GM18517 (cell line): ENCODE measurements at regions not wholly inside any gene's neighbourhood (a gene's known extent, or its start where the extent isn't known, plus 50 kb on each side); places are given as distances from the start of the nearest gene placed in this dataset.
"Not testable (repeated sequence)": the region's sequence is repeated elsewhere in the genome, so short reads cannot be mapped to it uniquely, and the experiment has no call there.

Experiments
- ATAC-seq: cut with Tn5 transposase; IDR thresholded peaks from one replicate; pipeline ENCODE4 v1.9.1; 2021; ENCODE audit warnings: mild to moderate bottlenecking, moderate library complexity; ENCODE audit not compliant: unreplicated experiment

DNA sequence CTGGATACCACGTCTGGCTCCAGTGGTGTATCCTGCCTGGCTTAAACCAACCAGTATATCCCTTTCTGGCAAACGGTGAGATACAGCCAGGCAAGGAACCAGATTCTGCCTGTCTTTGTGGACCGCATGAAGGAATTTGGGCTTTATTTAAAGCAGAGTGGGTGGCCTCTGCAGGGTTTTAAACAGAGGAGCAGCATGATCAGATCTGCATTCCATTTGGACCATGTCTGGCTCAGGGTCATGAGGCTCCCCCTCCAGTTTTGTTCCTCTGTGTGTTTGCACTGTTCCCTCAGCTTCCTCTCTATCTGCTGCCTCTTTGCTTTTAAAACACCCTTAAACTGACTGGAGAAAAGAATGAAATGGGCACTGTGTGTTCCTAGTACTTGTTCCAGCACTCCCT, 195.0 kb downstream of the GIPC2 start:
- no peak for ATAC-seq

DNA sequence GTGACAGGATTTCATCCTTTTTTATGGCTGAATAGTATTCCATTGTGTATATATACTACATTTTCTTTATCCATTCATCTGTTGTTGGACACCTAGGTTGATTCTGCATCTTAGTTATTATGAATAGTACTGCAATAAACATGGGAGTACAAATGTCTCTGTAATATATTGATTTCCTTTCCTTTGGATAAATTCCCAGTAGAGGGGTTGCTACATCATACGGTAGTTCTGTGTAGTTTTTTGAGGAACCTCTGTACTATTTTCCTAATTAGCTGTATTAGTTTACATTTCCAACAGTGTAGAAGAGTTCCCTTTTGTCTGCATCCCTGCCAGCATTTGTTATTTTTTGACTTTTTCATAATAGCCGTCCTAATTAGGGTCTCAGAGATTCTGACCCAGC, 201.3 kb downstream of the GIPC2 start:
- no peak for ATAC-seq

DNA sequence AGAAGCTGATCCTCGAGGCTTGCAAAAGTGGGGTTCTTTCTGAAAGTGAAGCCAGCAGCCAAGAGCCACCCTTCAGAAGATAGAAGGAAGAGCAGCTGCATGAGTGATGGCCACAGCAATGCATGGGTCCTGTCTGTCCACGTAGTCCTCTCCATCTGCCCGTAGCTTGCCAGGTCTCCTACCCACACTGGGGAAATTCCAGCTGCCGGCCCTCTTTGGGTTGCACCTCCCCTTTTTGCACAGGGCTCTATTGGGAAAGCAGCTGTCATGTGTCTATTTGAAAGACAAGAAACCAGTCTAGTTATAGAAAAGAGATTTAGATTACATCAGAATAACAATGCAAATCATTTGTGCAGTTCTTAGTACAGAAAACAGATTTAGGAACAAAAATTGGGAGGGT, 204.4 kb downstream of the GIPC2 start:
- ATAC-seq = no peak

DNA sequence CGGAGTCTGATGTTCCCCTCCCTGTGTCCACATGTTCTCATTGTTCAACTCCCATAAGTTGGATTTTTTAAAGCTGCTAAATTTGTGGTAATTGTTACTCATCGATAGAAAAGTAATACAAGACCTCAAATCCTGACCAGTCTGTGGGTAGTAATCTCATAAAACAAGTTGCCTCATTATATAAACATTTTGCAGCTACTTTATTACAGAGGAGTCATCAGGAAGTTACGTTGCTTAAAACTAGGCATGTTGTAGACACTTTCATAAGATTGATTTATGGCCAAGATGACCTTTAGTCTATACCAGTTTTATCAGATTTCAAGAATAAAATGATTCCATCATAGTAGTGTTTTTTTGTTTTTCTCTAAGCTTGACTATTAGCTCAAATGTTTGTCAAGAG, 208.8 kb downstream of the GIPC2 start:
- no peak for ATAC-seq

DNA sequence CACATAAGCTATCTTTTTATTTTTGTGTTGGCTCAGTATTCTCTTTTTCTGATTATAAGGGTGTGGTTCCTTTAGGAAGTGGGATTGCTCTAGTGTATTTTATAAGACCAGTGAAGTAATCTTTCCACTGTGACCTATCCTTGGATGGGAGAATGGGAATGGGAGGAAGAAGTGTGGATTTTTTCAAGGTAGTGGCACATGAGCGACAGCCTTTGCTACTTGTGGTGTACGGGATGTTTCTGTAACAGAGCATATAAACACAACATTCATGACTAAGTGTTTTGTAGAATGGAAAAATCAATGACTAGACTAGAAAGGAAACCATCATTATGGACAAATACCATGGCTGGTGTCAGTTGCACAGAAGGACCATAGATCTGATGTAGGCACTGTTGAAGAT, 209.6 kb downstream of the GIPC2 start:
- no peak for ATAC-seq

DNA sequence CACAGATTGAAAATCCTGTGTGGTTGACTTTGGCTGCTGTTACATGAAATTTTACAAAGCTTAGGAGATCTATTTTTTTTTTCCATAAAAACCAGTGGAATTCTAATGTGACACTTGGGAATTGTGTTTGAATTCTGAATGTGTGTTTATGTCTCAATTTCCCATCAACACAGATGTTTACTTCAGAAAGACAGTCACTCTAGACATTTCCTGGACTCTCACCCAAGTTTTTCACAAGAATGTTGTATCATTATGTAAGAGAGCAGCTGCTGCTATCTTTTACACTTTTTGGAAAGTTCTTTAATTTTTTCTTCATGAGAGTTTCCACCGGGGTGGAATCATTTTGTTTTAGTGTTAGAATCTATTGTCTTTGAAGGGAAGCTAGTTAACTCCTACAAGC, 210.1 kb downstream of the GIPC2 start:
- no peak for ATAC-seq

DNA sequence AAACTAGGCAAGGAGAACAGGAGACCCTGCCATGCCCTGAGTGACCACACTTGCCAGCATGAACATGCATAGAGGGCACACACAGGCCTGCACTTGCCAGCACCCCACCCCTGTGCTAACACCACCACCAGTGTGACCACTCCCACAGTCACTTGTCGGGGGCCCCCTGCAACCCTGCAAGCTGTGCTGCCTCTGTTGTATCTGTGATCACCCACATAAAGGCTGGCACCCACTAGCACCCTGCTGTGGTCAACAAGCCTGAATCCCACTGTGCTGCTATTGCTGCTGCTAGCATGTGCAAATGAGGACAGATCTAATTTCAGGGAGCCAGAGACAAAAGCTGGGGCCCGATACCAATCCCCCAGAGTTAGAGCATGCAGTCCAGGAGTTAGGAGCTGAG, 217.7 kb downstream of the GIPC2 start:
- no peak for ATAC-seq

DNA sequence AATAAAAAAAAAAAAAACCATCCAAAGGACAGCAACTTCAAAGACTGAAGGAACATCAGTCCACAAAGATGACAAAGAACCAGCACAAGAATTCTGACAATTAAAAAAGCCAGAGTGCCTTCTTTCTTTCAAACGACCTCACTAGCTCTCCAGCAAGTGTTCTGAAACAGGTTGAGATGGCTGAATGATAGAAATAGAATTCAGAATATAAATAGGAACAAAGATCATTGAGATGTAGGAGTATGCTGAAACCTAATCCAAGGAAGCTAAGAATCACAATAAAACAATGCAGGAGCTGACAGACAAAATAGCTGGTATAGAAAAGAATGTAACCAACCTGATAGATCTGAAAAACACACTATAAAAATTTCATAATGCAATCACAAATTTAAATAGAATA, 218.2 kb downstream of the GIPC2 start:
- no peak for ATAC-seq

DNA sequence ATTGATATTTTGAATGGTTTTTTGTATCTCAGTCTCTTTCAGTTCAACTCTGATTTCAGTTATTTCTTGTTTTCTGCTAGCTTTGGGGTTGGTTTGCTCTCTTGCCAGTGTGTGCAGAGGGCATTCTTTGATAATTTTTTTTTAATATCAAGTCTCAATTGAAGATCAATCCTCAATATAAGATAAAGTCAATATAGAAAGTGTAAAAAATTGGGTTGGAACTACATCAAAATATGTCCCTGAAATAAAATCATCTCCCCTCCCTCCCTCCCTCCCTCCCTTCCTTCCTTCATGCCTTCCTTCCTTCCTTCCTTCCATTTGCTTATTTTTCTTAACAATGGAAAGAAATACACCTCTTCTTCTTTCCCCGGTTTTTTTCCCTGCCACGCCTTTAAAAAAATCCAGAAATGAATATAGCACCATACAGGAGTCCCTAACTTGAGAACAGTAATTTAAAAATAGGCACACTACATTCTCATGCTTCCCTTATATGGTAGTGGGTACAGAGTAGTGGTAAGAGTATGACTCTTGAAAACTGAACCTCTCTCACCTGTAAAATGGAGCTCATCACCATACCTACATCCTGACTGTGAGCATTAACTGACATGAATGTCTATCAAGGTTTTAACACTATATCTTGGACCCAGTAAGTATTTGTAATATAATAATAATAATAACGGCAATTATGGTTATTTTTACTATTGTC, 221.9 kb downstream of the GIPC2 start:
- peak; percentile 51 for ATAC-seq

DNA sequence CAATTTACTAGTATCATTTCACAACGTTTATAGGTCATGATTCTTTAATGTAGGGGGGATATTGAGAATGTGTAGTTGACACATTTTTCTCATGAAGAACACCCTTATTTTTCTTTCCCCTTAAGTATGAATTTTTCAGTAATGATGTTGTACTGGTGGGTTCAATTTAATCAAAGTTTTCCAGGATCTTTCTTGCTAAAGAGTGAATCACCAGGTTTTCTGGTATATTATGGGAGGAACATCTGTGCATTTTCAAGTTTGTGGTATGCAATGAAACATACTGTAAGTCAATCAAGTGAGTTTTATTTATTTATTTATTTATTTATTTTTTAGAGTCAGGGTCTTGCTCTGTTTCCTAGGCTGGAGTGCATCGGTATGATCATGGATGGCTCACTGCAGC, 221.2 kb upstream of the PTGFR start:
- ATAC-seq = no peak

DNA sequence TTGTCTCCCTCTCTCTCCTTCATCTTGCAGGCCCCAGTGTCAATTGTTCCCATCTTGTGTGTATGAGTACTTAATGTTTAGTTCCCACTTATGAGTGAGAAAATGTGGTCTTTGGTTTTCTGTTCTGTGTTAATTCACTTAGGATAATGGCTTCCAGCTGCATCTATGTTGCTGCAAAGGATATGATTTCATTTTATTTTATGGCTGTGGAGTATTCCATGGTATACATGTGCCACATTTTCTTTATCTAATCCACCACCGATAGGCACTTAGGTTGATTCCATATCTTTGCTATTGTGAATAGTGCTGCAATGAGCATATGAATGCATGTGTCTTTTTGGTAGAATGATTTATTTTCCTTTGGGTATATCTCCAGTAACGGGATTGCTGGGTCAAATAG, 219.4 kb upstream of the PTGFR start:
- ATAC-seq = not testable (repeated sequence)

DNA sequence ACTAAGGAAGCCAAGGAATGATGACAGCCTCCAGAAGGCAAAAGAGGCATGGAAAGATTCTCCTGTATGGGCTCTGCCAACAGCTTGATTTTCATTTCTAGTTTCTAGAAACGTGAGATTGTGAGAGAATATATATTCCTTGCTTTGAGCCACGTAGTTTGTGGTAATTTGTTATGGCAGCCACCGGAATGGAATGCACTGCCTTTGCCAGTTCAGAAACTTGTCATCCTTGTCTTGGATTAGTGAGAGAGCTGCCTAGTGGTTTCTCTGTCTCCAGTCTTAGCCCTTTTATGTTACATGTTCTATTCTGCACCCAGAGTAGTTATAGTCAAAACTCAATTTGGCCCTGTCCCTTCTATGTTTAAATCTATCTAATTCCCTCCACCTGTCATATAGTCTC, 216.0 kb upstream of the PTGFR start:
- no peak for ATAC-seq

DNA sequence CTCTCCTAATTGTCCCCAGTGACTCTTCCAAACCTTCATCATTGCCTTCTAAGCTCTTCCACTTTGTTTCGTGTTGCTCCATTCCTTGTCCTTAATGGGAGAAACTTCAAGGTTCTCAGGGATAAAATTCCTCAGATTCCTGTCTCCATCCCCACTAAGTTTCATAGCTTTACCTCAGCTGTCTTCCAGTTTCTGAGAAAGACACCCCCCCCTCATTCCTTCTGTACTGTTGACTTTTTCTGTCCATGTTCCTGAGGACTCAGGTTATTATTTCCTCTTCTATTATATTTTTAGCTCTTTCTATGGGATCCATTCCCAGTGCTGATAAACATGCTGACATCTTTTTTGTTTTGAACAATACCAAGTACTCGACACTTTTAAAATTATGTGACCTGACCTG, 215.3 kb upstream of the PTGFR start:
- no peak for ATAC-seq

DNA sequence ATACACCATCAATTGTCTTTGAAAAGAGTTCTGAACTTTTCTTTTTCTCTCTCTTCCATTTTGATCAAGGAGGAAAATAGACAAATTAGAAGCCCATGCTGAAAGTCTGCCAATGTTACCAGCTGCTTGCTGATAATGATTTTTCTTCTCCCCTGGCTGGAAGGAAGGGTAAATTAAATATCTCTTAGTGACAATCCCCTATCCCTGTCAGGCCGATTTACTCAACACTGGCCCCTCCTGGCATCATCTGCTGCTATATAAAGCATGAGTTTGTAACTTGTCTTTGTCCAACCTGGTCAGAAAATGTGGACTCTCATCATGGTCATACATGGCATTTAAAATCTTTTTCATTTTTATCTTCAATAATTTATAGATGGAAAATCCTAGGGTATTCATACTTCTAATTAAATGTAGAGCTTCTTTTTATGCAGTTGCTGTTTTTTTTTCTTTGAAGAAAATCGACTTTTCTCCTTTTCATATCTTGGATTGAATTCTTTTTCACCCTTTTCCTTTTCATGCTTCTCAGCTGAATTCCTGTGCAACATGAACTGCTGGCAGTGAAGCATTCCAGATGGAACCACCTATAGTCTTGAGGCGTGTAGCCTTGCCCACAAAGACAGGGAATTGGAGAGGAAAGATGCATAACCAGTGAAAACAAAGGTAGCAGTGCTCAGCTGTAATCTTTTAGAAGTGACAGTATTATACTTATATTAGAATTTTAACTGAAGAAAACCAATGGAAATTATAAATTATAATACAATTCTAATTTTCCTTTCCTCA, 214.7 kb upstream of the PTGFR start:
- ATAC-seq = no peak

DNA sequence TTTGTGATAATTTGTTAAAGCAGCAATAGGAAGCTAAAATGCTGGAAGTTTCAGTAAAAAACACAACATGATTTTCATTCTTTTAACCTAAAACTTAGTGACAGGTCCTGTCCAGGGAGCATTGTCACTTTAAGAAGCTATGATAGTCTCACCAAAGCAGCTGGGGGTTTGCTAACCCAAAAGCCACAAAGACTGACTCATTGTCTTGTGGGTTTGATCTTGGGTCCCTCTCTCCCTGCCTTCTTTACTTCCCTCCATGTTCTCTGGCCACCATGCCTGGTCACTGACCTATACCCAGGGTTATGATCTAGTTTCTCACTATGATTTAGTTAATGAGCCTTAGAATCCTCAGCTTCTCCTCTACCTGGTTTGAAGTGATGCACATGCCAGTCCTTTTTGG, 213.5 kb upstream of the PTGFR start:
- peak; percentile 64 for ATAC-seq

DNA sequence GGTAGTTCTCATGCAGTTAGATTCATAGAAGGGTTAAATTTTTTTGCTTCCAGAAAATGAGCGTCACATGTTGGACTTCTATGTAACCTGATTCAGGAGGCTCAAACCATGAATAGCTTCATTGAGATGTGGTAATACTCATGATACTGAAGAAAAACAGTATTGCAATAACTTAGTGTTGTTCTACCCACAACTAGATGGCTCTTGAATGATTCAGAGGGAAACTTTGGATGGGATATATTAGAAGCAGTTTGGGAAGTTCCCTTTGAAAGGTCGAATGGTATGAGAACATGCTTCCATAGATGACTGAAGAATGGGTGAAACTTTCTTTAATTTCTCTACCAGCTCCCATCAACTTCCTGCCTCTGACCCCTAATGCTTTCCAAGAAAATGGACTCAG, 211.7 kb upstream of the PTGFR start:
- ATAC-seq = no peak

DNA sequence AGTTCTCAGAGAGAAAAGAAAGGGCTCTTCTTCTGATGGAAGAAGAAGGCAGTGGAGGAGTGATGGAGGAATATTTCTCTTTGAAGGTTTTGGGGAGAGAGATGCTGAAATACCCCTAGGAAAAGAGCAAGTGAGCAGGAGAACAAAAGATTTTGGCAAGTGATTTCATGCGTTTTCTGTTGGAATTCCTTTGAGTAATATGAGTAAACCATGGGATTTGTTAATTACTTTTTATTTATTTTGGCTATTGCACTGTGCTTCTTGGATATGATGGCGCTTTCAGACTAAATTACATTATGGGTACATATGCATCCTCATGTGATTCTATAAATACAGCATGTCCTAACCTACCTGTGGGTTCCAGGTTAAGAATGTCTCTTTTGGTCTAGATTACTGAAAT, 210.1 kb upstream of the PTGFR start:
- ATAC-seq = no peak

DNA sequence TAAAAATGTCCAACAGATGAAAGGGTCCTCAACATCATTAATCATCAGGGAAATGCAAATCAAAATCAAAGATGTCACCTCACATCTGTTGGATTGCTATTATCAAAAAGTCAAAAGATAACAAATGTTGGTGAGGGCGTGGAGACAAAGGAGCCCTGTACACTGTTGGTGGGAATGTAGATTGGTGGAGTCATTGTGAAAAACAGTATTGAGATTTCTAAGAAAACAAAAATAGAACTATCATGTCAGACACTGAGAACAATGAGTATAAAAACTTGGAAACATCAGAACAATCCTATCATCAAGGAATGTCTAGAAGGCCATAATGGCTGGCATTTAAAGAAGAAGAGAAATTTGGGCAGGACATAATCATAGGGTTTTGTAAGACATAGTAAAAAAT, 209.2 kb upstream of the PTGFR start:
- ATAC-seq = no peak

DNA sequence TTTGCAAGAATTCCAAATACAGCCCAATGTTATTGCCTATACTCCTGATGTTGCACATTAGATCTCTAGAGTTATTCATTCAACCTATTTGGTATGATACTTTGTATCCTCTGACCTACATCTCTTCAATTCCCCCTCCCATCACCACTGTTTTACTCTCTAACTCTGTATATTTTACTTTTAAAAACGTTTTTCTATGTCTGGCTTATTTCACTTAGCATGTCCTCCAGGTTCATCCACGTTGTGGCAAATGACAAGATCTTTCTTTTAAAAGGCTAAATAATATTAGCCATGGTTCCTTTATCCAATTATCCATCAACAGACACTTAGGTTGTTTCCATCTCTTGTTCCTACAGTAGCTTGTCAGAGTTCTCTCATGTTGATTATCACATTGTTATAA, 207.1 kb upstream of the PTGFR start:
- no peak for ATAC-seq

DNA sequence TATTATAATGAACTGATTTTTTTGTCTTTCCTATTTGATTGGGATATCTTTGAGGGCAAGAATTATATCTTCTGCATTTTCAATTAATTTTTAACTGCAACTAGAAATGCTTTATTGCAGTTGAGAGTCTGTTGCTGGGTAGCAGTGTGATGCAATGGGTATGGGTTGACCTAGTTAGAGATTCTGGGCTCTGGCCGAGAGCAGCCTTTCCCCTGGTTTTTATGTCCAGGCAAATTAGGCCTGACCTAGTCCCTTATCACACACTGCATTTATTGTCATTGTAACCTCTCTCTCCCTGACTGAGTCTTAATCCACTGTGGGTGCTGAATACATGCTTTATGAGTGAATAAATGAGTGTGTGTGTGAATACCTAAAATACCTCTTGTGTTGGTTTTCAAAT, 206.4 kb upstream of the PTGFR start:
- ATAC-seq = no peak

DNA sequence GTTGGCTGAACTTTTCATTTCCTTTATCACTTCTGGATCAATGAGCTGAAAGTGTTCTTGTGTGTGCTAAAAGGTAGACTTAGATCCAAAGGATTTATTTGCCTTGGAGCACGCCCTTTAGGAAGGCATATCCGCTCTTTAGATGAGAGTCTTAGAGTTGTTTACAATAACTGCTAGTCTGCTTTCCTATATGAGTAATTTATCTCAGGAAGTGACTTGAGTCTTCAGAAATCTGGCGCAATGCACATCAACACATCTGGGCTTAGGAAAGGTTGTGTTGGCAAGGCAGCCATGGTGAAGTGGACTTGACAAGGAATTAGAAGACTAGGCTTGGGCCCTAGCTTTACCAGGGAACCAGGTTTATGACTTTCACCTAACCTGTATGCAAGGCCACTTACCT, 204.1 kb upstream of the PTGFR start:
- ATAC-seq = no peak

DNA sequence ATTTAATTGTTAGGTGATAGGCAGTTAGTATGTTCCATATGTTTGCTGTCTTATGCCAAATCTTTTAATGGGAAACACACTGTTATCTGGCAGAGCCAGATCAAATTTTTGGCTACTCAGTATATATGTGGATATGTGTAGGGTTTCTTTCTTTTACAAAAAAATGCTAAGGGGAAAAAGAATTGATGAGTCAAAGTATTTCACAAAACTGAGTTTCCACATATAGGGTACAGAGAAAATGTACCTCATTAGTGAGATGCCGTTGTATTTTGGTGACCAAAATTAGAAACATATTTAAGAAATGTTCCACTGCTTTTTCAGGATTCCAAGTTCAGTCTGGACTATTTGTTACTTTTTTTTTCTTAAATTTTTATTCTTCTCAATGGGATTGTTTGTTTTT, 201.2 kb upstream of the PTGFR start:
- ATAC-seq = no peak

DNA sequence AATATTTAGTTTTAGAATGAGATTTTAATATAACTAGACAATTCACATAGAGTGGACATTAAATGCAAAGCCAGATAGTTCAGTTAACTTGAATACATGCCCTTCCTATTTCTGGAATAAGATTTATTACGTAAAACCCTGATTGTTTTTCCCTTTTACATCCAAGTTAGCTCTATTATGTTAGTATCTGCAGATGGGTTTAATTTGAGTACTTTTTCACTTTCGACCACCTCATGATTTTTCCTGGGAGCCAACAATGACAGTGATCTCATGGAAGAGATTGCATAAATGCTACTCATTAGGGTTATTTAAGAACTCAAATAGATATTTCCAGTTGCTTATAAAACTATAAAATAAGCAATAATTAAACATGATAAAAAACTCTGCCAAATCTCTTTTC, 199.4 kb upstream of the PTGFR start:
- no peak for ATAC-seq
